ENCODE measurements at regions not wholly inside any gene's neighbourhood (a gene's known extent, or its start where the extent isn't known, plus 50 kb on each side); places are given as distances from the start of the nearest gene placed in this dataset.

- TF ChIP-seq ARNT (IDR thresholded peaks at IDR 0.05) (no peak), BHLHE40 (IDR thresholded peaks at IDR 0.05; ENCODE audit: borderline replicate concordance) (no peak), FOXK2 (IDR thresholded peaks at IDR 0.05) (no peak), FOXM1 (IDR thresholded peaks at IDR 0.05; ENCODE audit: borderline replicate concordance) (no peak), FOXA1 (IDR thresholded peaks at IDR 0.05) (no peak), TARDBP (IDR thresholded peaks at IDR 0.05) (no peak), SUZ12 (IDR thresholded peaks at IDR 0.05) (no peak)
Observed at GRCh38 chr12:111256629-111257434, 112.1 kb downstream of the PHETA1 start.
